CD4-positive, alpha-beta T cell treated with Interleukin-12 subunit alpha and Interleukin-12 subunit beta, for 1 hour (primary cell): ENCODE measurements at regions not wholly inside any gene's neighbourhood (a gene's known extent, or its start where the extent isn't known, plus 50 kb on each side); places are given as distances from the start of the nearest gene placed in this dataset.

ENCODE experiments used
- DNase-seq: peaks from one replicate; pipeline ENCODE4 v3.0.0-alpha.2; 2020

GRCh38 chr16:62564291-62564690 is 528.1 kb upstream of the CDH8 start:
- no peak for DNase-seq

GRCh38 chr16:62562121-62562520 is 525.9 kb upstream of the CDH8 start:
- no peak for DNase-seq

- no peak for DNase-seq
These were observed 513.6 kb upstream of the CDH8 start for GRCh38 chr16:62549875-62550274.

- DNase-seq = no peak
These were observed 511.9 kb upstream of the CDH8 start for GRCh38 chr16:62548095-62548494.

- DNase-seq = no peak
These were observed 510.5 kb upstream of the CDH8 start for GRCh38 chr16:62546701-62547100.

GRCh38 chr16:62545039-62545438 is 508.8 kb upstream of the CDH8 start:
- DNase-seq = no peak

- DNase-seq = no peak
These were observed 507.3 kb upstream of the CDH8 start for GRCh38 chr16:62543516-62543915.

- no peak for DNase-seq
These were observed 503.4 kb upstream of the CDH8 start for GRCh38 chr16:62539657-62540056.

GRCh38 chr16:62530426-62530825 is 494.2 kb upstream of the CDH8 start:
- DNase-seq = no peak

GRCh38 chr16:62516001-62516400 is 479.8 kb upstream of the CDH8 start:
- no peak for DNase-seq

- DNase-seq = no peak
These were observed 466.8 kb upstream of the CDH8 start for GRCh38 chr16:62503073-62503472.

GRCh38 chr16:62478903-62479458 is 442.7 kb upstream of the CDH8 start:
- DNase-seq = no peak

- no peak for DNase-seq
These were observed 441.6 kb upstream of the CDH8 start for GRCh38 chr16:62477796-62478195.

- DNase-seq = no peak
These were observed 439.3 kb upstream of the CDH8 start for GRCh38 chr16:62475573-62475972.

- DNase-seq = no peak
These were observed 426.7 kb upstream of the CDH8 start for GRCh38 chr16:62462971-62463370.

- no peak for DNase-seq
These were observed 414.1 kb upstream of the CDH8 start for GRCh38 chr16:62450291-62450690.

GRCh38 chr16:62445909-62446308 is 409.7 kb upstream of the CDH8 start:
- DNase-seq = no peak

GRCh38 chr16:62424206-62424605 is 388.0 kb upstream of the CDH8 start:
- DNase-seq = no peak

- no peak for DNase-seq
These were observed 372.5 kb upstream of the CDH8 start for GRCh38 chr16:62408760-62409159.

- no peak for DNase-seq
These were observed 370.1 kb upstream of the CDH8 start for GRCh38 chr16:62406387-62406786.

GRCh38 chr16:62404842-62405611 is 368.8 kb upstream of the CDH8 start:
- DNase-seq = no peak

GRCh38 chr16:62392698-62393097 is 356.5 kb upstream of the CDH8 start:
- no peak for DNase-seq

GRCh38 chr16:62391940-62392339 is 355.7 kb upstream of the CDH8 start:
- no peak for DNase-seq

GRCh38 chr16:62391134-62391533 is 354.9 kb upstream of the CDH8 start:
- DNase-seq = no peak

- no peak for DNase-seq
These were observed 354.0 kb upstream of the CDH8 start for GRCh38 chr16:62390214-62390613.
